ENCODE measurements at regions not wholly inside any gene's neighbourhood (a gene's known extent, or its start where the extent isn't known, plus 50 kb on each side); places are given as distances from the start of the nearest gene placed in this dataset.

DNA sequence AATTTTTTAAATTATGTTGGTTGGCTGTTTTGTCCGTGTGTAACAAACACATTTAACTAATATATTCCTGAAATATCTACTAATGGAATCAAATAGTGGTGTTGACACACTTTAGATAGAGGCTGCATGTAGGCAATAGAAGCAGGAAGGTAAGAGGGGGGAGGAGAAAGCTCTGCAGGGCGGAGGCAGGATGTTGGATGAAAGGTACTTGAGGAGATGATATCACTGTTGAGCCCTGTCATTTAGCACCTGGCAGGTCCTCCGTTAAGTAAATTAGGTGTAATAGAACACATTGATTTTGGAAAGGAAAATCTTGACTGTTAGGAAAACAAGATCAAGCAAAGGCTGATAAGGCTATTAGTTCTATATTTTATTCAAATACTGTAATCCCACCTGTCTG is 618.7 kb downstream of the PKHD1 start:
- ChIA-PET POLR2A (no interaction called here), CTCF (no interaction called here)
- TF ChIP-seq CTBP1 (IDR thresholded peaks at IDR 0.05; ENCODE audit: borderline replicate concordance), result no peak
- TF ChIP-seq, protein P1, sequence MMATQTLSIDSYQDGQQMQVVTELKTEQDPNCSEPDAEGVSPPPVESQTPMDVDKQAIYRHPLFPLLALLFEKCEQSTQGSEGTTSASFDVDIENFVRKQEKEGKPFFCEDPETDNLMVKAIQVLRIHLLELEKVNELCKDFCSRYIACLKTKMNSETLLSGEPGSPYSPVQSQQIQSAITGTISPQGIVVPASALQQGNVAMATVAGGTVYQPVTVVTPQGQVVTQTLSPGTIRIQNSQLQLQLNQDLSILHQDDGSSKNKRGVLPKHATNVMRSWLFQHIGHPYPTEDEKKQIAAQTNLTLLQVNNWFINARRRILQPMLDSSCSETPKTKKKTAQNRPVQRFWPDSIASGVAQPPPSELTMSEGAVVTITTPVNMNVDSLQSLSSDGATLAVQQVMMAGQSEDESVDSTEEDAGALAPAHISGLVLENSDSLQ (IDR thresholded peaks at IDR 0.05), result no peak
- TF ChIP-seq FOXA1 (IDR thresholded peaks at IDR 0.05), result no peak
- no peak for TF ChIP-seq SUZ12 (IDR thresholded peaks at IDR 0.05)
- TF ChIP-seq L3MBTL2 (conservative IDR thresholded peaks at IDR 0.05), result no peak
- TF ChIP-seq SP1 (IDR thresholded peaks at IDR 0.05), result no peak
- TF ChIP-seq LEF1 (IDR thresholded peaks at IDR 0.05; ENCODE audit: borderline replicate concordance), result no peak
- no peak for TF ChIP-seq ELF4 (IDR thresholded peaks at IDR 0.05)
- TF ChIP-seq HDGF (IDR thresholded peaks at IDR 0.05; ENCODE audit: borderline replicate concordance), result no peak
- no peak for TF ChIP-seq NFRKB (IDR thresholded peaks at IDR 0.05)
- no peak for TF ChIP-seq ARNT (IDR thresholded peaks at IDR 0.05)
- TF ChIP-seq FOXM1 (IDR thresholded peaks at IDR 0.05; ENCODE audit: borderline replicate concordance), result no peak
- no peak for TF ChIP-seq FOXK2 (IDR thresholded peaks at IDR 0.05)
- no peak for TF ChIP-seq TARDBP (IDR thresholded peaks at IDR 0.05)
- TF ChIP-seq ZNF384 (IDR thresholded peaks at IDR 0.05), result no peak
- no peak for TF ChIP-seq BHLHE40 (IDR thresholded peaks at IDR 0.05; ENCODE audit: borderline replicate concordance)
- no peak for DNase-seq (ENCODE audit: extremely low spot score)

DNA sequence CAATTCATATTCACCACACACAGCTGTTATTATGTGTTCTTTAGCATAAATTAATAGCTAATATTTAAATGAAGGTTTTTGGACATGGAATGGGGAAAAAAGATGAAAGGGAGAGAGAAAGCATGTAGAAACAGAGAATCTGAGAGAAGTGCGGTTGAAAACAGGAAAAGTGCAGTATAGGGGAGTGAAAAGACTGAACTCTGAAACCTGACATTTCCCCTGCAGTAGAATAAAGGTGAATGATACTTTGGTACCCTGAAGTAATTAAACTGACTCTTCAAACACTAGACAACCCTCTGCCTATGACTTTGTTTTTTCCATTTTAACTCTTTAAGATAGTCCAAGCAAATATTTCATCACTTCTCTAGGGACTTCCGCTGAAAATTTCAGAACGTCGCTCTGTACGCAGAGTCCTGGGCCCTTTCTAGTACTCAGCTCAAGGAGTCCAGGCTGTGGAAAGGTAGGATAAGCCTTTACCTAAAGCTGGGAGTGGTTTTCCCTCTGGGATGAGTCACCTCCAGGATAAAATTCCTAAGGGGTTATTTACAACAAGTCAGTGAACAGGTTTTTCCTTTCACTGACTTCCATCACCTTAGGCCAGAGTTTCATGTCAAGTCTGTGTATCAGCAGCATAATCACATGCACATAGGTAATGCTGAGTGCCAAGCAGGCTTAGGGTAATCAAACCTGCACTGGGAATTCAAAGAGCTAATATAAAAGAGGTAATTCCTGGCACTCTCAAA is 614.5 kb downstream of the PKHD1 start:
- ChIA-PET POLR2A (no interaction called here), CTCF (no interaction called here)
- DNase-seq (ENCODE audit: extremely low spot score), result no peak
- TF ChIP-seq FOXA1 (IDR thresholded peaks at IDR 0.05), result no peak
- no peak for TF ChIP-seq BHLHE40 (IDR thresholded peaks at IDR 0.05; ENCODE audit: borderline replicate concordance)
- no peak for TF ChIP-seq FOXM1 (IDR thresholded peaks at IDR 0.05; ENCODE audit: borderline replicate concordance)
- TF ChIP-seq FOXK2 (IDR thresholded peaks at IDR 0.05), result no peak
- no peak for TF ChIP-seq ZNF384 (IDR thresholded peaks at IDR 0.05)
- no peak for TF ChIP-seq SP1 (IDR thresholded peaks at IDR 0.05)
- no peak for TF ChIP-seq TARDBP (IDR thresholded peaks at IDR 0.05)
- TF ChIP-seq NFRKB (IDR thresholded peaks at IDR 0.05), result no peak
- no peak for TF ChIP-seq L3MBTL2 (conservative IDR thresholded peaks at IDR 0.05)
- TF ChIP-seq CTBP1 (IDR thresholded peaks at IDR 0.05; ENCODE audit: borderline replicate concordance), result no peak
- TF ChIP-seq, protein P1 (IDR thresholded peaks at IDR 0.05), result no peak

- TF ChIP-seq, protein P1 (IDR thresholded peaks at IDR 0.05), result peak; percentile 84
- no peak for TF ChIP-seq FOXK2 (IDR thresholded peaks at IDR 0.05)
- no peak for TF ChIP-seq LEF1 (IDR thresholded peaks at IDR 0.05; ENCODE audit: borderline replicate concordance)
- no peak for TF ChIP-seq FOXA1 (IDR thresholded peaks at IDR 0.05)
- CTCF ChIA-PET, result no interaction called here
- POLR2A ChIA-PET, result no interaction called here
- no peak for DNase-seq (ENCODE audit: extremely low spot score)
Observed at GRCh38 chr6:51474022-51474975, 613.1 kb downstream of the PKHD1 start.

DNA sequence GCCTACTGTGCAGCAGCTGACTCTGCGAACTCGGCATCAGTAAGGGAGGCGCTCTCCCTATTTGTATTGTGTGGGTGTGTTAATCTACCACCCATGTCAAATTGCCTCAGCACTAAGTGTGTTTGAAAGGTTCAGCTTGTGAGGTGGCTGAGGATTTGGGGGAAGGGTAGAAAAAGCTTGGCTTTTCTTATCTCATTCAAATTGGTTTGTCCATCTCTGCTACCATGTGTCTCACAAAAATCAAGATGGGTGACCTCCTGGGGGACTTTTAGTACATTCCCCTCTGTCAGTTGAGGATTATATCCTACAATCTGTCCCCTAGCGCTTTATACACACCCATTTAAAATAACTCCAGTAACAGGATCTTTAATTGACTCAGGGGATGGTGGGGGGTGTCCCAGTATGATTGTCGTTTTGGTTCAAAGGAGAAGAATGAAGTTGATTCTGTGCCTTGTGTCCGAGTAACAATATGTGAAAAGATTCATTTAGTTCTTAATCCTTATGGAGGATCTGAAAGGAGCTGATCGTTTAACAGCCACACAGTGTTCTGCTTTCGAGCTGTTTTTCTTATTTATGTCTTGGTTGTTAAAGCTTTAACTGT is 609.6 kb downstream of the PKHD1 start:
- CTCF ChIA-PET, result interaction anchor here (0.7 kb wide), 1 partner anchor 13 kb away, joined by 5 read pairs; no protein-coding TSS in a partner anchor
- POLR2A ChIA-PET, result no interaction called here

DNA sequence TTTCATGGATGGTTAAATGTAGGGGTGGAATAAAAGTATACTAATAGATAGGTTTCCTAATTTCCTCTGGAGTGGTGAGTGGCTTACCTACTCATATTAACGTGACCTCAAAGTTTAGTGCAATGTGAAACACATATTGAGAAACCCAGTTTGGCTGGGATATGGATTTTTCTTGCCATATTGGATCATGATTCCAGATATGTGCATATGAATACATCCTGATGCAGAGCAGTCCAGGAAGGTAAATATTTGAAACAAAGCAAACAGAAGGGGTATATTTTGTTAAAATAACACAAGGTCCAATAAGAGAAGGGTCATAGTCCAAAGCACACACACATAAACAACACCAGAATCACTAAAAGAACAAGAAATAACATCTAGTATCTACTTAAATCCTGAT is 608.1 kb downstream of the PKHD1 start:
- no peak for DNase-seq (ENCODE audit: extremely low spot score)
- CTCF ChIA-PET, result no interaction called here
- TF ChIP-seq, protein P1 (IDR thresholded peaks at IDR 0.05), result no peak
- POLR2A ChIA-PET, result no interaction called here

More for the DNA sequence above, 609.6 kb downstream of the PKHD1 start:
- no peak for TF ChIP-seq TARDBP (IDR thresholded peaks at IDR 0.05)
- TF ChIP-seq SP1 (IDR thresholded peaks at IDR 0.05), result no peak
- no peak for TF ChIP-seq ARNT (IDR thresholded peaks at IDR 0.05)
- TF ChIP-seq HDGF (IDR thresholded peaks at IDR 0.05; ENCODE audit: borderline replicate concordance), result no peak
- TF ChIP-seq L3MBTL2 (conservative IDR thresholded peaks at IDR 0.05), result no peak
- no peak for TF ChIP-seq SUZ12 (IDR thresholded peaks at IDR 0.05)
- TF ChIP-seq FOXA1 (IDR thresholded peaks at IDR 0.05), result no peak
- TF ChIP-seq ZNF384 (IDR thresholded peaks at IDR 0.05), result no peak
- TF ChIP-seq FOXM1 (IDR thresholded peaks at IDR 0.05; ENCODE audit: borderline replicate concordance), result no peak
- DNase-seq (ENCODE audit: extremely low spot score), result no peak
